Right lobe of liver (tissue), 6 donors: ENCODE measurements at regions not wholly inside any gene's neighbourhood (a gene's known extent, or its start where the extent isn't known, plus 50 kb on each side); places are given as distances from the start of the nearest gene placed in this dataset.

ENCODE experiments used
- ATAC-seq, 4 donors: fragments of 200-7000 bp; cut with Tn5 transposase; one replicate each; pipeline ENCODE4 v1.9.1; 2020; ENCODE audit warnings: mild to moderate bottlenecking in 4 of 4, moderate library complexity in 4 of 4
- DNase-seq, 3 donors: peaks; one replicate each; pipeline ENCODE4 v3.0.0-alpha.2; 2020
- H3K27ac ChIP-seq, 3 donors: fragments of 200-600 bp; one replicate each; pipeline ENCODE4 v1.8.0; 2022
- H3K27me3 ChIP-seq, 2 donors: fragments of 200-600 bp; one replicate each; pipeline ENCODE4 v1.8.0; 2022
- H3K36me3 ChIP-seq, 4 donors: fragments of 200-600 bp; sonication (generic) in 1 of 4; one replicate each; pipeline versions ENCODE4 v1.5.1 to v1.8.0; 2017 to 2022; ENCODE audit warnings: control low read depth in 1 of 4
- H3K4me1 ChIP-seq, 4 donors: fragments of 200-600 bp; sonication (generic) in 1 of 4; one replicate each; pipeline versions ENCODE4 v1.5.1 to v1.8.0; 2017 to 2022; ENCODE audit warnings: control low read depth in 1 of 4
- H3K4me3 ChIP-seq, 3 donors: fragments of 200-600 bp; one replicate each; pipeline ENCODE4 v1.8.0; 2022
- H3K9me3 ChIP-seq, 4 donors: fragments of 200-600 bp; sonication (generic) in 1 of 4; one replicate each; pipeline versions ENCODE4 v1.5.1 to v1.8.0; 2017 to 2022; ENCODE audit warnings: control low read depth in 1 of 4
- POLR2A ChIP-seq: fragments of 450-650 bp; IDR thresholded peaks from one replicate; pipeline ENCODE4 v1.6.1; 2017; ENCODE audit warnings: antibody characterized with exemption, mild to moderate bottlenecking
- WGBS: methylation state at CpG from one replicate; pipeline ENCODE4 v1.1.6; 2018; ENCODE audit warnings: low coverage, low lambda C conversion rate; ENCODE audit not compliant: insufficient coverage; ENCODE audit errors: missing lambda C conversion rate; 5-methylcytosine and 5-hydroxymethylcytosine counted together
- intact Hi-C, 2 donors: fragments of 100-400 bp; cut with DNase I; formaldehyde crosslinking; loops; one replicate each; pipeline versions ENCODE4 v1.11.2 to v1.14.1; 2022
- TF ChIP-seq, protein P1 (sequence below), 4 donors: fragments of 200-600 bp in 3 of 4; fragments of 450-650 bp in 1 of 4; IDR thresholded peaks; one replicate each; pipeline versions ENCODE4 v1.5.1 to v1.8.0; 2016 to 2022; ENCODE audit warnings: antibody characterized with exemption in 4 of 4, mild to moderate bottlenecking in 2 of 4
- donor health status: DM: no; HTN: yes; CAD: no.
- donor health status: DM: no; HTN: no; CAD: no.
- donor health status: DM: no; HTN: no; CAD: no.
- donor health status: DM: no; HTN: yes; CAD: no.
- donor health status: DM: no; HTN: yes; CAD: no.

DNA sequence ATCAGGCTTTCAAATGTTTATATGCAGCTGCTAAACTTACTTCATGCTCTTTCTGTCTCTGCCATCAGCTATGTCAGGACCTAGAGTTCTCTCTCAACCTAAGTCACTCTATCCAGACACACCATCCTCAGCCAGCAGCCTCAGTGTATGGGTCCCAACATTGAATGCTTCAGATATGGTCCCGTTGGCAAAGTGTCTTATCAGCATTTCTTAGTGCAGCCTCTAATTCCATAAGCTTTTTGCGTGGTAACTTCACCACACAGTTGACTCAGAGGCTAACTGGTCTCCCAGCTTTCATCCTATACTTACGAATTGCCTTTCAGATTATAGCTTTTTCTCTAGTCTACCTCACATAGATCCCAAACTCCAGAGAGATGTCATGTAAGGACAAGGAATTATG, 402.9 kb upstream of the EEF2KMT start:
- no peaks in the 10 kb centered on the region for H3K4me1 ChIP-seq
- no peak overlapping the region for H3K4me3 ChIP-seq
- WGBS: 36% methylated on average over 3 of the region's 3 CpGs
- H3K9me3 ChIP-seq: no peaks in the 10 kb centered on the region
- no peak for DNase-seq
- TF ChIP-seq, protein P1, sequence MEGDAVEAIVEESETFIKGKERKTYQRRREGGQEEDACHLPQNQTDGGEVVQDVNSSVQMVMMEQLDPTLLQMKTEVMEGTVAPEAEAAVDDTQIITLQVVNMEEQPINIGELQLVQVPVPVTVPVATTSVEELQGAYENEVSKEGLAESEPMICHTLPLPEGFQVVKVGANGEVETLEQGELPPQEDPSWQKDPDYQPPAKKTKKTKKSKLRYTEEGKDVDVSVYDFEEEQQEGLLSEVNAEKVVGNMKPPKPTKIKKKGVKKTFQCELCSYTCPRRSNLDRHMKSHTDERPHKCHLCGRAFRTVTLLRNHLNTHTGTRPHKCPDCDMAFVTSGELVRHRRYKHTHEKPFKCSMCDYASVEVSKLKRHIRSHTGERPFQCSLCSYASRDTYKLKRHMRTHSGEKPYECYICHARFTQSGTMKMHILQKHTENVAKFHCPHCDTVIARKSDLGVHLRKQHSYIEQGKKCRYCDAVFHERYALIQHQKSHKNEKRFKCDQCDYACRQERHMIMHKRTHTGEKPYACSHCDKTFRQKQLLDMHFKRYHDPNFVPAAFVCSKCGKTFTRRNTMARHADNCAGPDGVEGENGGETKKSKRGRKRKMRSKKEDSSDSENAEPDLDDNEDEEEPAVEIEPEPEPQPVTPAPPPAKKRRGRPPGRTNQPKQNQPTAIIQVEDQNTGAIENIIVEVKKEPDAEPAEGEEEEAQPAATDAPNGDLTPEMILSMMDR (IDR thresholded peaks at IDR 0.05): no peak
- TF ChIP-seq POLR2A: no peak
- no peak overlapping the region for H3K27ac ChIP-seq
- no peaks in the 10 kb centered on the region for H3K36me3 ChIP-seq
- no peaks in the 10 kb centered on the region for H3K27me3 ChIP-seq
- ATAC-seq: no peak
- intact Hi-C loops: no loop called here

DNA sequence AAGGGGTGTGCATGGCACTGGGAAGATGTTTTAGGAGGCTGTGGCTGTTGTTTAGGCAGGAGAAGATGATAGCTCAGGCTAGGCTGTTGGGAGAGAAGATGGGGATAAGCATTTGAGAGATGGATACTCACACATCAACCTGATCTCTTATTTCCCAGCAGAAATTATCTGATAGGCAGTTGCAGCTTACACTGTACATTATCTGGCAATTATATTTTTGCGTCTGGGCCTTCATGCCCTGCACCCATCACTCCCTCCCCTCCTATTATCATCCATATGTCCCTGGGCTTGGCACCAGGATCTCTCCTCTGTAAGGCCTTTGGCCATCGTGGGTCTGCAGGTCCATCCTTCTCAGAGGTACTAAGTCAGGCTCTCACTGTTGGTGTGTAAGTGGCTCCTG, 401.0 kb upstream of the EEF2KMT start:
- intact Hi-C loops: no loop called here
- DNase-seq (no peak), ATAC-seq (no peak)
- Histone ChIP-seq H3K36me3 (no peaks in the 10 kb centered on the region), H3K9me3 (no peaks in the 10 kb centered on the region), H3K27ac (no peak overlapping the region), H3K27me3 (no peaks in the 10 kb centered on the region), H3K4me3 (no peak overlapping the region), H3K4me1 (no peaks in the 10 kb centered on the region)
- TF ChIP-seq POLR2A: no peak
- WGBS: 32% methylated on average over 2 of the region's 2 CpGs

DNA sequence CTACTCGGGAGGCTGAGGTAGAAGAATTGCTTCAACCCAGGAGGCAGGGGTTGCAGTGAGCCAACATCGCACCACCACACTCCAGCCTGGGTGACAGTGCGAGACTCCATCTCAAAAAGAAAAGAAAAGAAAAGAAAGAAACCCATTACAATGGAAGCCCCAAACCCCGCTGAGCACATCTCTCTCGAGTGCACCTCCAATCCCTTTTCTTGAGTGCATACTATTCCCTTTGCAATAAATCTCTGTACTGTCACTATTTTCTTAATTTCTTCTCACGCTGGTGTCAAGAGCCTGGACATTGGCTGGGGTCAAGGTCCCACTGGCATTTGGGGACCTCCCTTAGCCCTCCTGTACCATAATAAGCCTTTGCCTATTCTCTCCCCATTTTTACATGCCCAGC, 398.4 kb upstream of the EEF2KMT start:
- TF ChIP-seq, protein P1 (IDR thresholded peaks at IDR 0.05): no peak
- TF ChIP-seq POLR2A: no peak
- ATAC-seq: no peak
- H3K27me3 ChIP-seq: no peaks in the 10 kb centered on the region
- no peaks in the 10 kb centered on the region for H3K9me3 ChIP-seq
- no peaks in the 10 kb centered on the region for H3K36me3 ChIP-seq
- H3K4me1 ChIP-seq: no peaks in the 10 kb centered on the region
- intact Hi-C loops: no loop called here
- no peak overlapping the region for H3K4me3 ChIP-seq
- 71% methylated on average over 6 of the region's 6 CpGs for WGBS
- H3K27ac ChIP-seq: no peak overlapping the region
- DNase-seq: no peak

DNA sequence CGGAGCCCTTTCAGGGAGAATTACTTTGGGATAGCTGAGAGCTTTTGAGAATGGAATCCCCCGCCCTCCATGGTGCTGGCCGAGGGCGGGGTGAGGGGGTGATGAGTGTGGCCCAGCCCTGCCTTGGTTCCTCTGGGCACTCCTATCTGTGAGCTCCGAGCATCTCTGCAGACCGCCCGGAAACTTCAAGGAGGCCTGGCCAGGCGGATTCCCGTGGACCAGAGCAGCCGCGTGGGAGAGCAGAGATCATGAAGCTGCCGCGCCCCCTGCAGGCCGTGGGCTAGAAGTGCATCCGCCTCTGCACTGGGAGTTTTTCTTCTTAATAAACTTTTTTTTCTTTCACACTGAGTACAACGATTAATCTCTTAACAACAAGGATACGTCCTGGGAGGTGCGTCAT, 392.9 kb upstream of the EEF2KMT start:
- H3K4me1 ChIP-seq: no peaks in the 10 kb centered on the region
- intact Hi-C loops: no loop called here
- 3% methylated on average over 12 of the region's 18 CpGs for WGBS
- H3K36me3 ChIP-seq: no peaks in the 10 kb centered on the region
- TF ChIP-seq, protein P1 (IDR thresholded peaks at IDR 0.05): peak; percentile 17 to 48 (median 36)
- no peak for TF ChIP-seq POLR2A
- no peak overlapping the region for H3K4me3 ChIP-seq
- H3K9me3 ChIP-seq: no peaks in the 10 kb centered on the region
- H3K27ac ChIP-seq: no peak overlapping the region
- no peak for DNase-seq
- no peaks in the 10 kb centered on the region for H3K27me3 ChIP-seq
- ATAC-seq: peak in 1 of 4 donors; percentile 26

DNA sequence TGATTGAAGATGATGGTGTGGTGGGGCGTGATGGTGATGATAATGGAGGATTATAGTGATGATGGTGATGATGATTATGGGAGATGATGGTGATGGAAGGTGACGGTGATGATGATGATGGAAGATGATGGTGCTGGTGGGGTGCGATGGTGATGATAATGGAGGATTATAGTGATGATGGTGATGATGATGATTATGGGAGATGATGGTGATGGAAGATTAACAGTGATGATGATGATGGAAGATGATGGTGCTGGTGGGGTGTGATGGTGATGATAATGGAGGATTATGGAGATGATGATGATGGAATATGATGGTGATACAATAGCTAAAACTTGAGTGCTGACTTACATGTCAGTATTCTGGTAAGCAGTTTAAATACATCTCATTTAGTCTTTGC, 391.0 kb upstream of the EEF2KMT start:
- DNase-seq: no peak
- 38% methylated on average over 3 of the region's 3 CpGs for WGBS
- H3K36me3 ChIP-seq: no peaks in the 10 kb centered on the region
- ATAC-seq: no peak
- no peaks in the 10 kb centered on the region for H3K4me1 ChIP-seq
- no peaks in the 10 kb centered on the region for H3K9me3 ChIP-seq
- no peak overlapping the region for H3K4me3 ChIP-seq
- intact Hi-C loops: no loop called here
- TF ChIP-seq, protein P1 (IDR thresholded peaks at IDR 0.05): no peak
- TF ChIP-seq POLR2A: no peak
- H3K27me3 ChIP-seq: no peaks in the 10 kb centered on the region
- no peak overlapping the region for H3K27ac ChIP-seq
